DOHH2 (cell line): ENCODE measurements at regions not wholly inside any gene's neighbourhood (a gene's known extent, or its start where the extent isn't known, plus 50 kb on each side); places are given as distances from the start of the nearest gene placed in this dataset.

Experiments used
- EZH2phosphoT487 ChIP-seq: fragments of 200-600 bp; sonication (generic); IDR thresholded peaks from 2 replicates; pipeline ENCODE4 v1.6.1; 2017; ENCODE audit warnings: borderline replicate concordance, mild to moderate bottlenecking, antibody characterized with exemption, low read length, moderate library complexity, mixed read lengths
- TF ChIP-seq, protein P1 (sequence below): fragments of 200-600 bp; sonication (generic); IDR thresholded peaks from one replicate; pipeline ENCODE4 v1.5.1; 2014; ENCODE audit warnings: antibody characterized with exemption, mild to moderate bottlenecking, low read depth, low read length; ENCODE audit not compliant: poor library complexity, severe bottlenecking

DNA sequence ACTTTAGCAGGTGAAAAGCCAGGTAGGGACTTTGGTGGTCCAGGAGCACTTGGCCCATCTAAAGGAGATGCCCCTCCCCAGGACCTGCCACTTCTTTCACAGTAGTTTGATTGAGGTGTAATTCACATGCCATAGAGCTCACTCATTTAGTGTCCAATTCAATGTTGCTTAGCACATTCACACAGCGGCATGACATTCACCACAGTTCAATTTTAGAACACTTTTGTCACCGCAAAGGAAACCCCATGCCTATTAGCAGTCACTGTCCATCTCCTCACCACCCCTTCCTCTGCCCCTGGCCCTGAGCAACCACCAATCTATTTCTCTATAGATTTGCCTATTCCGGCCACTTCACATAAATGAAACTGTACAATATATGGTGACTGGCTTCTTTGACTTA lies 211.6 kb upstream of the ZMIZ1 start:
- TF ChIP-seq, protein P1, sequence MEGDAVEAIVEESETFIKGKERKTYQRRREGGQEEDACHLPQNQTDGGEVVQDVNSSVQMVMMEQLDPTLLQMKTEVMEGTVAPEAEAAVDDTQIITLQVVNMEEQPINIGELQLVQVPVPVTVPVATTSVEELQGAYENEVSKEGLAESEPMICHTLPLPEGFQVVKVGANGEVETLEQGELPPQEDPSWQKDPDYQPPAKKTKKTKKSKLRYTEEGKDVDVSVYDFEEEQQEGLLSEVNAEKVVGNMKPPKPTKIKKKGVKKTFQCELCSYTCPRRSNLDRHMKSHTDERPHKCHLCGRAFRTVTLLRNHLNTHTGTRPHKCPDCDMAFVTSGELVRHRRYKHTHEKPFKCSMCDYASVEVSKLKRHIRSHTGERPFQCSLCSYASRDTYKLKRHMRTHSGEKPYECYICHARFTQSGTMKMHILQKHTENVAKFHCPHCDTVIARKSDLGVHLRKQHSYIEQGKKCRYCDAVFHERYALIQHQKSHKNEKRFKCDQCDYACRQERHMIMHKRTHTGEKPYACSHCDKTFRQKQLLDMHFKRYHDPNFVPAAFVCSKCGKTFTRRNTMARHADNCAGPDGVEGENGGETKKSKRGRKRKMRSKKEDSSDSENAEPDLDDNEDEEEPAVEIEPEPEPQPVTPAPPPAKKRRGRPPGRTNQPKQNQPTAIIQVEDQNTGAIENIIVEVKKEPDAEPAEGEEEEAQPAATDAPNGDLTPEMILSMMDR = no peak
- no peak for TF ChIP-seq EZH2phosphoT487
